HCT116 (cell line): ENCODE measurements at regions not wholly inside any gene's neighbourhood (a gene's known extent, or its start where the extent isn't known, plus 50 kb on each side); places are given as distances from the start of the nearest gene placed in this dataset.

ENCODE experiments used
- CBX3 ChIP-seq: IDR thresholded peaks from 2 replicates; pipeline ENCODE4 v1.6.1; 2012; ENCODE audit warnings: low read depth
- CEBPB ChIP-seq: IDR thresholded peaks from 2 replicates; pipeline ENCODE4 v1.6.1; 2012; ENCODE audit warnings: low read depth
- CTCF ChIP-seq, 3 experiments: fragments of 200-600 bp in 1 of 3; sonication (generic) in 1 of 3; IDR thresholded peaks in 2 of 3; conservative IDR thresholded peaks in 1 of 3; 2 replicates each; pipeline ENCODE4 v1.5.1; 2012 to 2017; ENCODE audit warnings: low read depth in 2 of 3, low read length in 2 of 3, antibody characterized with exemption in 1 of 3, borderline replicate concordance in 1 of 3, control low read depth in 1 of 3, mild to moderate bottlenecking in 1 of 3, mixed read lengths in 1 of 3, mixed run types in 1 of 3, moderate library complexity in 1 of 3; ENCODE audit not compliant: insufficient read depth in 1 of 3
- EZH2 ChIP-seq: fragments of 200-600 bp; sonication (generic); IDR thresholded peaks from 2 replicates; pipeline ENCODE4 v1.6.1; 2017; ENCODE audit warnings: antibody characterized with exemption, mixed run types
- JUND ChIP-seq: IDR thresholded peaks from 2 replicates; pipeline ENCODE4 v1.6.1; 2012
- MAX ChIP-seq: IDR thresholded peaks from 2 replicates; pipeline ENCODE4 v1.6.1; 2012
- POLR2A ChIP-seq: IDR thresholded peaks from 2 replicates; pipeline ENCODE4 v1.7.0; 2011; ENCODE audit warnings: borderline replicate concordance; ENCODE audit not compliant: insufficient read depth, insufficient read length; ENCODE audit errors: extremely low read depth
- POLR2AphosphoS5 ChIP-seq: IDR thresholded peaks from 2 replicates; pipeline ENCODE4 v1.6.1; 2011; ENCODE audit warnings: mild to moderate bottlenecking, low read depth, low read length, moderate library complexity
- SIN3A ChIP-seq: IDR thresholded peaks from 2 replicates; pipeline ENCODE4 v1.6.1; 2012; ENCODE audit warnings: low read depth
- TCF7L2 ChIP-seq: IDR thresholded peaks from 2 replicates; pipeline ENCODE4 v1.7.0; 2011; ENCODE audit warnings: borderline replicate concordance, inconsistent platforms; ENCODE audit not compliant: insufficient read depth, insufficient read length; ENCODE audit errors: extremely low read depth
- ZBTB33 ChIP-seq: IDR thresholded peaks from 2 replicates; pipeline ENCODE4 v1.6.1; 2011; ENCODE audit warnings: mild to moderate bottlenecking, low read length, moderate library complexity; ENCODE audit not compliant: insufficient replicate concordance; ENCODE audit errors: extremely low read depth
- ZNF274 ChIP-seq: fragments of 200-500 bp; sonication (Bioruptor generic); IDR thresholded peaks from 2 replicates; pipeline ENCODE4 v1.6.1; 2014; ENCODE audit warnings: mild to moderate bottlenecking, low read depth, low read length, inconsistent platforms

- no peak for TF ChIP-seq TCF7L2
- no peak for TF ChIP-seq POLR2AphosphoS5
- TF ChIP-seq CBX3, result no peak
- TF ChIP-seq CTCF (IDR thresholded peaks at IDR 0.05 in 2 of 3, conservative IDR thresholded peaks at IDR 0.05 in 1 of 3; ENCODE audit: borderline replicate concordance in 1 of 3, insufficient read depth in 1 of 3, low read depth in 2 of 3, low read length in 2 of 3), result no peak
- no peak for TF ChIP-seq ZBTB33
- TF ChIP-seq JUND, result no peak
- TF ChIP-seq CEBPB, result no peak
- no peak for TF ChIP-seq ZNF274
- TF ChIP-seq EZH2, result no peak
- no peak for TF ChIP-seq POLR2A
- TF ChIP-seq SIN3A, result no peak
- no peak for TF ChIP-seq MAX
Measured at GRCh38 chr2:19686439-19686838, 215.3 kb downstream of the TTC32 start.
